ENCODE measurements at regions not wholly inside any gene's neighbourhood (a gene's known extent, or its start where the extent isn't known, plus 50 kb on each side); places are given as distances from the start of the nearest gene placed in this dataset.

- DNase-seq (ENCODE audit: extremely low spot score) = no peak
- ChIA-PET CTCF (no interaction called here), POLR2A (no interaction called here)
- TF ChIP-seq FOXM1 (IDR thresholded peaks at IDR 0.05; ENCODE audit: borderline replicate concordance) (no peak), LEF1 (IDR thresholded peaks at IDR 0.05; ENCODE audit: borderline replicate concordance) (no peak), FOXA1 (IDR thresholded peaks at IDR 0.05) (no peak), L3MBTL2 (conservative IDR thresholded peaks at IDR 0.05) (no peak), CTBP1 (IDR thresholded peaks at IDR 0.05; ENCODE audit: borderline replicate concordance) (no peak), TARDBP (IDR thresholded peaks at IDR 0.05) (no peak), FOXK2 (IDR thresholded peaks at IDR 0.05) (no peak), NFRKB (IDR thresholded peaks at IDR 0.05) (no peak), HDGF (IDR thresholded peaks at IDR 0.05; ENCODE audit: borderline replicate concordance) (no peak), PKNOX1 (IDR thresholded peaks at IDR 0.05) (no peak), SP1 (IDR thresholded peaks at IDR 0.05) (no peak), ZNF384 (IDR thresholded peaks at IDR 0.05) (no peak), BHLHE40 (IDR thresholded peaks at IDR 0.05; ENCODE audit: borderline replicate concordance) (no peak), ELF4 (IDR thresholded peaks at IDR 0.05) (no peak), ARNT (IDR thresholded peaks at IDR 0.05) (no peak), SUZ12 (IDR thresholded peaks at IDR 0.05) (no peak)
These were observed 196.9 kb upstream of the CNTNAP2 start for GRCh38 chr7:145919712-145920111.

GRCh38 chr7:145916776-145917175, 199.8 kb upstream of the CNTNAP2 start:
- CTCF ChIA-PET = no interaction called here
- POLR2A ChIA-PET = no interaction called here
- TF ChIP-seq SUZ12 (IDR thresholded peaks at IDR 0.05) = no peak
- no peak for TF ChIP-seq CTBP1 (IDR thresholded peaks at IDR 0.05; ENCODE audit: borderline replicate concordance)
- TF ChIP-seq L3MBTL2 (conservative IDR thresholded peaks at IDR 0.05) = no peak
- TF ChIP-seq BHLHE40 (IDR thresholded peaks at IDR 0.05; ENCODE audit: borderline replicate concordance) = no peak
- TF ChIP-seq FOXA1 (IDR thresholded peaks at IDR 0.05) = no peak
- TF ChIP-seq FOXM1 (IDR thresholded peaks at IDR 0.05; ENCODE audit: borderline replicate concordance) = no peak
- no peak for TF ChIP-seq PKNOX1 (IDR thresholded peaks at IDR 0.05)
- no peak for TF ChIP-seq ZNF384 (IDR thresholded peaks at IDR 0.05)
- no peak for TF ChIP-seq HDGF (IDR thresholded peaks at IDR 0.05; ENCODE audit: borderline replicate concordance)
- TF ChIP-seq NFRKB (IDR thresholded peaks at IDR 0.05) = no peak
- no peak for TF ChIP-seq FOXK2 (IDR thresholded peaks at IDR 0.05)
- TF ChIP-seq TARDBP (IDR thresholded peaks at IDR 0.05) = no peak
- TF ChIP-seq ARNT (IDR thresholded peaks at IDR 0.05) = no peak
- no peak for TF ChIP-seq LEF1 (IDR thresholded peaks at IDR 0.05; ENCODE audit: borderline replicate concordance)
- DNase-seq (ENCODE audit: extremely low spot score) = no peak

- DNase-seq (ENCODE audit: extremely low spot score) = no peak
- POLR2A ChIA-PET = no interaction called here
- no peak for TF ChIP-seq BHLHE40 (IDR thresholded peaks at IDR 0.05; ENCODE audit: borderline replicate concordance)
- no peak for TF ChIP-seq FOXA1 (IDR thresholded peaks at IDR 0.05)
- no peak for TF ChIP-seq PKNOX1 (IDR thresholded peaks at IDR 0.05)
- no peak for TF ChIP-seq ARNT (IDR thresholded peaks at IDR 0.05)
- no peak for TF ChIP-seq NFRKB (IDR thresholded peaks at IDR 0.05)
- no peak for TF ChIP-seq LEF1 (IDR thresholded peaks at IDR 0.05; ENCODE audit: borderline replicate concordance)
- TF ChIP-seq L3MBTL2 (conservative IDR thresholded peaks at IDR 0.05) = no peak
- TF ChIP-seq SP1 (IDR thresholded peaks at IDR 0.05) = no peak
- no peak for TF ChIP-seq FOXK2 (IDR thresholded peaks at IDR 0.05)
- TF ChIP-seq HDGF (IDR thresholded peaks at IDR 0.05; ENCODE audit: borderline replicate concordance) = no peak
- TF ChIP-seq FOXM1 (IDR thresholded peaks at IDR 0.05; ENCODE audit: borderline replicate concordance) = no peak
- no peak for TF ChIP-seq ZNF384 (IDR thresholded peaks at IDR 0.05)
- TF ChIP-seq SUZ12 (IDR thresholded peaks at IDR 0.05) = no peak
- no peak for TF ChIP-seq CTBP1 (IDR thresholded peaks at IDR 0.05; ENCODE audit: borderline replicate concordance)
- CTCF ChIA-PET = no interaction called here
These were observed 200.9 kb upstream of the CNTNAP2 start for GRCh38 chr7:145915679-145916078.

GRCh38 chr7:145909991-145910513, 206.5 kb upstream of the CNTNAP2 start:
- POLR2A ChIA-PET = no interaction called here
- no peak for DNase-seq (ENCODE audit: extremely low spot score)
- no peak for TF ChIP-seq FOXM1 (IDR thresholded peaks at IDR 0.05; ENCODE audit: borderline replicate concordance)
- no peak for TF ChIP-seq CTBP1 (IDR thresholded peaks at IDR 0.05; ENCODE audit: borderline replicate concordance)
- no peak for TF ChIP-seq SP1 (IDR thresholded peaks at IDR 0.05)
- no peak for TF ChIP-seq PKNOX1 (IDR thresholded peaks at IDR 0.05)
- TF ChIP-seq L3MBTL2 (conservative IDR thresholded peaks at IDR 0.05) = no peak
- TF ChIP-seq TARDBP (IDR thresholded peaks at IDR 0.05) = no peak
- TF ChIP-seq ELF4 (IDR thresholded peaks at IDR 0.05) = no peak
- no peak for TF ChIP-seq BHLHE40 (IDR thresholded peaks at IDR 0.05; ENCODE audit: borderline replicate concordance)
- no peak for TF ChIP-seq LEF1 (IDR thresholded peaks at IDR 0.05; ENCODE audit: borderline replicate concordance)
- TF ChIP-seq FOXA1 (IDR thresholded peaks at IDR 0.05) = no peak
- no peak for TF ChIP-seq ZNF384 (IDR thresholded peaks at IDR 0.05)
- CTCF ChIA-PET = no interaction called here

GRCh38 chr7:145903658-145904057, 212.9 kb upstream of the CNTNAP2 start:
- ChIA-PET POLR2A (no interaction called here), CTCF (no interaction called here)
- DNase-seq (ENCODE audit: extremely low spot score) = no peak
- TF ChIP-seq L3MBTL2 (conservative IDR thresholded peaks at IDR 0.05) (no peak), PKNOX1 (IDR thresholded peaks at IDR 0.05) (no peak), ELF4 (IDR thresholded peaks at IDR 0.05) (no peak), NFRKB (IDR thresholded peaks at IDR 0.05) (no peak)
